ENCODE measurements at regions not wholly inside any gene's neighbourhood (a gene's known extent, or its start where the extent isn't known, plus 50 kb on each side); places are given as distances from the start of the nearest gene placed in this dataset.

- Histone ChIP-seq H2AFZ (ENCODE audit: low read depth, low read length) (no peak overlapping the region), H3K79me2 (replicated peaks; ENCODE audit: insufficient read depth, low read length) (no peaks in the 10 kb centered on the region), H3K9me2 (ENCODE audit: insufficient read depth, low read length) (no peaks in the 10 kb centered on the region), H3K36me3 (ENCODE audit: insufficient read depth, low read length) (no peaks in the 10 kb centered on the region), H3K27me3 (ENCODE audit: insufficient read depth, low read depth, low read length) (no peaks in the 10 kb centered on the region), H3K4me2 (ENCODE audit: low read length) (no peak overlapping the region), H3K9me3 (ENCODE audit: low read length) (no peaks in the 10 kb centered on the region), H3K9ac (ENCODE audit: low read length) (no peak overlapping the region), H4K20me1 (ENCODE audit: insufficient read depth) (no peaks in the 10 kb centered on the region), H3K4me3 (ENCODE audit: low read length) (no peak overlapping the region), H3F3A (ENCODE audit: insufficient read depth, low read length, poor library complexity, severe bottlenecking) (no peaks in the 10 kb centered on the region), H3K27ac (ENCODE audit: low read length) (no peak overlapping the region)
- TF ChIP-seq MXI1 (conservative IDR thresholded peaks at IDR 0.05; ENCODE audit: poor library complexity, severe bottlenecking) (no peak), RAD21 (conservative IDR thresholded peaks at IDR 0.05) (no peak), EP300 (conservative IDR thresholded peaks at IDR 0.05; ENCODE audit: poor library complexity, severe bottlenecking) (no peak), TAF1 (IDR thresholded peaks at IDR 0.05; ENCODE audit: low read depth) (no peak), EZH2 (IDR thresholded peaks at IDR 0.05; ENCODE audit: borderline replicate concordance, insufficient read depth, low read length, poor library complexity, severe bottlenecking) (no peak), SMC3 (conservative IDR thresholded peaks at IDR 0.05; ENCODE audit: poor library complexity) (no peak), POLR2AphosphoS5 (IDR thresholded peaks at IDR 0.05) (no peak), CTCF (IDR thresholded peaks at IDR 0.05; ENCODE audit: poor library complexity, severe bottlenecking) (no peak)
Observed at GRCh38 chr11:92511522-92512203, 287.0 kb downstream of the FAT3 start.

GRCh38 chr11:92512204-92512569 lies 287.6 kb downstream of the FAT3 start:
- H2AFZ ChIP-seq (ENCODE audit: low read depth, low read length) = no peak overlapping the region
- TF ChIP-seq REST (IDR thresholded peaks at IDR 0.05; ENCODE audit: borderline replicate concordance) = no peak
- TF ChIP-seq TAF1 (IDR thresholded peaks at IDR 0.05; ENCODE audit: low read depth) = no peak
- TF ChIP-seq POLR2AphosphoS5 (IDR thresholded peaks at IDR 0.05) = no peak
- no peak for TF ChIP-seq SMC3 (conservative IDR thresholded peaks at IDR 0.05; ENCODE audit: poor library complexity)
- no peak for TF ChIP-seq EZH2 (IDR thresholded peaks at IDR 0.05; ENCODE audit: borderline replicate concordance, insufficient read depth, low read length, poor library complexity, severe bottlenecking)
- no peak for TF ChIP-seq CTCF (IDR thresholded peaks at IDR 0.05; ENCODE audit: poor library complexity, severe bottlenecking)
- no peaks in the 10 kb centered on the region for H4K20me1 ChIP-seq (ENCODE audit: insufficient read depth)
- H3F3A ChIP-seq (ENCODE audit: insufficient read depth, low read length, poor library complexity, severe bottlenecking) = no peaks in the 10 kb centered on the region
- H3K79me2 ChIP-seq (replicated peaks; ENCODE audit: insufficient read depth, low read length) = no peaks in the 10 kb centered on the region
- no peaks in the 10 kb centered on the region for H3K9me2 ChIP-seq (ENCODE audit: insufficient read depth, low read length)
- no peak overlapping the region for H3K9ac ChIP-seq (ENCODE audit: low read length)
- no peaks in the 10 kb centered on the region for H3K9me3 ChIP-seq (ENCODE audit: low read length)
- no peaks in the 10 kb centered on the region for H3K36me3 ChIP-seq (ENCODE audit: insufficient read depth, low read length)
- no peak overlapping the region for H3K4me2 ChIP-seq (ENCODE audit: low read length)
- H3K27ac ChIP-seq (ENCODE audit: low read length) = no peak overlapping the region
- no peaks in the 10 kb centered on the region for H3K27me3 ChIP-seq (ENCODE audit: insufficient read depth, low read depth, low read length)
- no peak overlapping the region for H3K4me3 ChIP-seq (ENCODE audit: low read length)

Measured in neural cell (in vitro differentiated cells).